H1 (cell line): ENCODE measurements at regions not wholly inside any gene's neighbourhood (a gene's known extent, or its start where the extent isn't known, plus 50 kb on each side); places are given as distances from the start of the nearest gene placed in this dataset.

Experiments used
- CTCF ChIA-PET: fragments of 300-600 bp; sonication (Branson Sonifier 250); formaldehyde crosslinking; loops from one replicate; lab custom pipeline; 2021; ENCODE audit not compliant: partially characterized antibody; lab: Charles Lee
- POLR2A ChIA-PET: fragments of 300-600 bp; sonication (Branson Sonifier 250); formaldehyde crosslinking; loops from one replicate; lab custom pipeline; 2021; ENCODE audit warnings: inconsistent platforms; ENCODE audit not compliant: partially characterized antibody; lab: Charles Lee
- DNase-seq, 2 experiments: peaks; one replicate each; pipeline versions ENCODE4 v3.0.0 to v3.0.0-alpha.2; 2010 to 2022; ENCODE audit warnings: low spot score in 2 of 2, low read depth in 1 of 2, mixed read lengths in 1 of 2
- FAIRE-seq: peaks from 2 replicates; lab custom pipeline; 2011; peaks lifted over from hg19 to GRCh38; lab: Jason Lieb, UNC
- H2AFZ ChIP-seq: 2 replicates; pipeline ENCODE4 v1.8.1; 2012; ENCODE audit warnings: low read length, inconsistent platforms
- H2AK5ac ChIP-seq: 2 replicates; pipeline ENCODE4 v1.6.1; 2013; ENCODE audit warnings: low read depth, low read length
- H2BK120ac ChIP-seq: replicated peaks from 2 replicates; pipeline ENCODE3; 2013; ENCODE audit warnings: low read depth, low read length, inconsistent platforms
- H2BK12ac ChIP-seq: 2 replicates; pipeline ENCODE4 v1.6.1; 2013; ENCODE audit warnings: low read depth, low read length
- H2BK15ac ChIP-seq: 2 replicates; pipeline ENCODE4 v1.6.1; 2013; ENCODE audit warnings: low read length
- H2BK20ac ChIP-seq: 2 replicates; pipeline ENCODE4 v1.6.1; 2013; ENCODE audit warnings: low read length
- H2BK5ac ChIP-seq: 2 replicates; pipeline ENCODE4 v1.6.1; 2013; ENCODE audit warnings: low read depth, low read length
- H3K14ac ChIP-seq: 2 replicates; pipeline ENCODE4 v1.6.1; 2013; ENCODE audit warnings: inconsistent platforms; ENCODE audit not compliant: insufficient read length
- H3K18ac ChIP-seq: 2 replicates; pipeline ENCODE4 v1.6.1; 2013; ENCODE audit warnings: low read length; ENCODE audit errors: extremely low read depth
- H3K23ac ChIP-seq: 2 replicates; pipeline ENCODE4 v1.6.1; 2013; ENCODE audit warnings: inconsistent platforms; ENCODE audit not compliant: insufficient read length
- H3K23me2 ChIP-seq: 2 replicates; pipeline ENCODE4 v1.6.1; 2013; ENCODE audit warnings: low read depth, low read length
- H3K27ac ChIP-seq: 2 replicates; pipeline ENCODE4 v1.6.1; 2011; ENCODE audit warnings: low read depth, low read length, inconsistent platforms
- H3K27me3 ChIP-seq, 4 experiments: replicated peaks in 1 of 4; 1 replicate in 1 of 4; 2 replicates in 3 of 4; pipeline versions ENCODE4 v1.6.1 to v1.8.1; 2011 to 2013; ENCODE audit warnings: low read length in 3 of 4, mild to moderate bottlenecking in 3 of 4, inconsistent platforms in 2 of 4, mixed read lengths in 2 of 4, moderate library complexity in 1 of 4; ENCODE audit not compliant: control insufficient read depth in 3 of 4, insufficient read depth in 3 of 4; ENCODE audit errors: extremely low read depth in 1 of 4
- H3K36me3 ChIP-seq, 4 experiments: 2 replicates each; pipeline versions ENCODE4 v1.6.1 to v1.8.1; 2011 to 2013; ENCODE audit warnings: mild to moderate bottlenecking in 4 of 4, low read length in 3 of 4, moderate library complexity in 2 of 4, control low read depth in 1 of 4, inconsistent platforms in 1 of 4; ENCODE audit not compliant: insufficient read depth in 4 of 4, control insufficient read depth in 2 of 4
- H3K4ac ChIP-seq: replicated peaks from 2 replicates; pipeline ENCODE3; 2013; ENCODE audit warnings: low read length, low read depth, mixed read lengths, inconsistent platforms; ENCODE audit not compliant: insufficient read length
- H3K4me1 ChIP-seq, 4 experiments: replicated peaks in 1 of 4; 1 replicate in 1 of 4; 2 replicates in 3 of 4; pipeline versions ENCODE4 v1.6.1 to v1.8.1; 2011 to 2013; ENCODE audit warnings: low read length in 3 of 4, inconsistent platforms in 2 of 4, mixed read lengths in 1 of 4; ENCODE audit not compliant: insufficient read depth in 4 of 4, control insufficient read depth in 3 of 4
- H3K4me2 ChIP-seq, 2 experiments: 2 replicates each; pipeline versions ENCODE4 v1.6.1 to v1.8.1; 2011 to 2013; ENCODE audit warnings: low read depth in 2 of 2, low read length in 2 of 2, control low read depth in 1 of 2, inconsistent platforms in 1 of 2, mild to moderate bottlenecking in 1 of 2; ENCODE audit not compliant: insufficient read depth in 1 of 2
- H3K4me3 ChIP-seq, 4 experiments: fragments of 200-600, 300-600 bp in 1 of 4; sonication (generic), shearing (Covaris generic), sonication (Bioruptor Twin) in 1 of 4; 2 replicates each; pipeline versions ENCODE4 v1.5.1 to v1.8.1; 2011 to 2016; ENCODE audit warnings: low read length in 4 of 4, low read depth in 3 of 4, control low read depth in 2 of 4, inconsistent platforms in 2 of 4, mild to moderate bottlenecking in 2 of 4, mixed read lengths in 1 of 4, moderate library complexity in 1 of 4; ENCODE audit not compliant: insufficient read depth in 2 of 4; ENCODE audit errors: extremely low read depth in 1 of 4
- H3K56ac ChIP-seq: replicated peaks from 2 replicates; pipeline ENCODE3; 2013; ENCODE audit warnings: low read depth, mild to moderate bottlenecking, mixed read lengths, low read length, inconsistent platforms; ENCODE audit not compliant: insufficient read length
- H3K79me1 ChIP-seq: 2 replicates; pipeline ENCODE4 v1.6.1; 2013; ENCODE audit warnings: low read depth, low read length, control low read depth
- H3K79me2 ChIP-seq, 2 experiments: 2 replicates each; pipeline versions ENCODE4 v1.6.1 to v1.8.1; 2012 to 2013; ENCODE audit warnings: low read length in 2 of 2, mild to moderate bottlenecking in 2 of 2, inconsistent platforms in 1 of 2; ENCODE audit not compliant: insufficient read depth in 2 of 2, control insufficient read depth in 1 of 2
- H3K9ac ChIP-seq, 4 experiments: replicated peaks in 1 of 4; 1 replicate in 1 of 4; 2 replicates in 3 of 4; pipeline versions ENCODE4 v1.6.1 to v1.8.1; 2011 to 2013; ENCODE audit warnings: low read depth in 3 of 4, low read length in 3 of 4, control low read depth in 2 of 4, mild to moderate bottlenecking in 2 of 4, moderate library complexity in 2 of 4, inconsistent platforms in 1 of 4; ENCODE audit errors: extremely low read depth in 1 of 4
- H3K9me3 ChIP-seq, 2 experiments: 2 replicates each; pipeline versions ENCODE4 v1.6.1 to v1.8.1; 2012 to 2013; ENCODE audit warnings: mild to moderate bottlenecking in 2 of 2, moderate library complexity in 2 of 2, control low read depth in 1 of 2, inconsistent platforms in 1 of 2, low read depth in 1 of 2, low read length in 1 of 2, mixed read lengths in 1 of 2; ENCODE audit not compliant: insufficient read depth in 2 of 2
- H4K20me1 ChIP-seq, 2 experiments: replicated peaks in 1 of 2; 2 replicates each; pipeline versions ENCODE3 to v1.8.1; 2011 to 2013; ENCODE audit warnings: inconsistent platforms in 2 of 2, low read length in 2 of 2, mild to moderate bottlenecking in 1 of 2; ENCODE audit not compliant: insufficient read depth in 2 of 2, control insufficient read depth in 1 of 2
- H4K5ac ChIP-seq: 2 replicates; pipeline ENCODE4 v1.6.1; 2013; ENCODE audit warnings: low read length, low read depth, mixed read lengths, inconsistent platforms; ENCODE audit not compliant: insufficient read length
- H4K8ac ChIP-seq: 2 replicates; pipeline ENCODE4 v1.8.0; 2013; ENCODE audit warnings: mild to moderate bottlenecking, moderate library complexity, low read length, inconsistent platforms; ENCODE audit not compliant: insufficient read depth; ENCODE audit errors: extremely low read depth
- H4K91ac ChIP-seq: replicated peaks from 2 replicates; pipeline ENCODE3; 2013; ENCODE audit warnings: low read length, mixed read lengths, inconsistent platforms; ENCODE audit not compliant: insufficient read length
- BRCA1 ChIP-seq: IDR thresholded peaks from 2 replicates; pipeline ENCODE4 v1.6.1; 2012; ENCODE audit warnings: low read depth, low read length, improper control_type of control experiment
- CEBPB ChIP-seq: IDR thresholded peaks from 2 replicates; pipeline ENCODE4 v1.6.1; 2012; ENCODE audit warnings: low read depth, low read length
- FOSL1 ChIP-seq: IDR thresholded peaks from 2 replicates; pipeline ENCODE4 v1.6.1; 2011; ENCODE audit warnings: mild to moderate bottlenecking, low read depth, low read length, moderate library complexity; ENCODE audit not compliant: insufficient read depth
- SAP30 ChIP-seq: fragments of 300-600 bp; sonication (generic); IDR thresholded peaks from 2 replicates; pipeline ENCODE4 v1.7.1; 2012; ENCODE audit warnings: low read length, moderate library complexity, mild to moderate bottlenecking, inconsistent platforms; ENCODE audit not compliant: insufficient read depth, insufficient replicate concordance
- SP2 ChIP-seq: IDR thresholded peaks from 2 replicates; pipeline ENCODE4 v1.6.1; 2012; ENCODE audit warnings: mild to moderate bottlenecking, low read length, inconsistent platforms
- TEAD4 ChIP-seq: IDR thresholded peaks from 2 replicates; pipeline ENCODE4 v1.6.1; 2012; ENCODE audit warnings: low read depth, low read length, inconsistent platforms, mixed read lengths
- WGBS, 2 experiments: shearing (Covaris generic) in 1 of 2; methylation state at CpG; one replicate each; pipeline versions ENCODE4 v1.1.6 to v1.1.7; 2013 to 2015; ENCODE audit warnings: low lambda C conversion rate in 2 of 2, mixed read lengths in 2 of 2, inconsistent platforms in 1 of 2, low coverage in 1 of 2, missing lambda C conversion rate in 1 of 2; ENCODE audit not compliant: insufficient replicate concordance in 2 of 2, insufficient coverage in 1 of 2, insufficient read length in 1 of 2; ENCODE audit errors: extremely low coverage in 1 of 2, missing lambda C conversion rate in 1 of 2; 5-methylcytosine and 5-hydroxymethylcytosine counted together

GRCh38 chr13:64459778-64460177 is 2770.4 kb downstream of the PCDH9 start:
- Histone ChIP-seq H3K23ac (no peak overlapping the region), H2AFZ (no peak overlapping the region), H2BK15ac (no peak overlapping the region), H3K36me3 (no peaks in the 10 kb centered on the region), H3K27ac (no peak overlapping the region), H3K4me2 (no peak overlapping the region), H3K56ac (no peak overlapping the region), H3K4me1 (no peaks in the 10 kb centered on the region), H2BK20ac (no peak overlapping the region), H4K8ac (no peak overlapping the region), H2BK120ac (no peak overlapping the region), H2AK5ac (no peak overlapping the region), H3K27me3 (no peaks in the 10 kb centered on the region), H3K9me3 (no peaks in the 10 kb centered on the region), H2BK12ac (no peak overlapping the region), H3K9ac (no peak overlapping the region), H3K79me1 (no peaks in the 10 kb centered on the region), H3K18ac (no peak overlapping the region), H3K4ac (no peak overlapping the region), H4K91ac (no peak overlapping the region), H3K79me2 (no peaks in the 10 kb centered on the region), H3K4me3 (no peak overlapping the region), H4K5ac (no peak overlapping the region), H4K20me1 (no peaks in the 10 kb centered on the region), H3K23me2 (no peaks in the 10 kb centered on the region), H3K14ac (no peak overlapping the region), H2BK5ac (no peak overlapping the region)
- POLR2A ChIA-PET, result no interaction called here
- DNase-seq (no peak), FAIRE-seq (no peak)
- WGBS, 2 experiments, result 93% methylated on average over 3 of the region's 3 CpGs; no CpG with 5 or more reads in 1 of the 2 experiments
- TF ChIP-seq FOSL1 (no peak), CEBPB (no peak), TEAD4 (no peak), SP2 (no peak), SAP30 (no peak), BRCA1 (no peak)
- CTCF ChIA-PET, result no interaction called here
